IMR-90 (cell line): ENCODE measurements at regions not wholly inside any gene's neighbourhood (a gene's known extent, or its start where the extent isn't known, plus 50 kb on each side); places are given as distances from the start of the nearest gene placed in this dataset.

ENCODE experiments used
- CHD1 ChIP-seq: IDR thresholded peaks from 2 replicates; pipeline ENCODE4 v1.6.1; 2012; ENCODE audit warnings: low read depth, low read length, improper control_type of control experiment
- FOS ChIP-seq: fragments of 150-350 bp; IDR thresholded peaks from 2 replicates; pipeline ENCODE4 v1.6.1; 2016; ENCODE audit warnings: low read depth, low read length
- MXI1 ChIP-seq: IDR thresholded peaks from 2 replicates; pipeline ENCODE4 v1.6.1; 2012; ENCODE audit warnings: low read depth, mild to moderate bottlenecking, low read length, moderate library complexity, borderline replicate concordance
- POLR2A ChIP-seq: IDR thresholded peaks from 2 replicates; pipeline ENCODE4 v1.6.1; 2012; ENCODE audit warnings: mild to moderate bottlenecking, low read depth, low read length
- RAD21 ChIP-seq: IDR thresholded peaks from 2 replicates; pipeline ENCODE4 v1.6.1; 2012; ENCODE audit warnings: low read length, improper control_type of control experiment
- RCOR1 ChIP-seq: IDR thresholded peaks from 2 replicates; pipeline ENCODE4 v1.6.1; 2012; ENCODE audit warnings: mild to moderate bottlenecking, low read length, improper control_type of control experiment; ENCODE audit not compliant: insufficient replicate concordance
- RFX5 ChIP-seq: IDR thresholded peaks from 2 replicates; pipeline ENCODE4 v1.8.0; 2012; ENCODE audit warnings: low read depth, mild to moderate bottlenecking, low read length, moderate library complexity
- SMC3 ChIP-seq: fragments of 150-350 bp; IDR thresholded peaks from 2 replicates; pipeline ENCODE4 v1.6.1; 2016; ENCODE audit warnings: low read depth, mild to moderate bottlenecking, antibody characterized with exemption, low read length, moderate library complexity
- TF ChIP-seq, protein P1 (sequence below): conservative IDR thresholded peaks from 2 replicates; pipeline ENCODE4 v1.5.1; 2012; ENCODE audit warnings: mild to moderate bottlenecking, low read depth, low read length, improper control_type of control experiment
- TF ChIP-seq, protein P2 (sequence below): fragments of 150-350 bp; IDR thresholded peaks from 2 replicates; pipeline ENCODE4 v1.6.1; 2017; ENCODE audit warnings: mild to moderate bottlenecking, antibody characterized with exemption, low read length, low read depth

DNA sequence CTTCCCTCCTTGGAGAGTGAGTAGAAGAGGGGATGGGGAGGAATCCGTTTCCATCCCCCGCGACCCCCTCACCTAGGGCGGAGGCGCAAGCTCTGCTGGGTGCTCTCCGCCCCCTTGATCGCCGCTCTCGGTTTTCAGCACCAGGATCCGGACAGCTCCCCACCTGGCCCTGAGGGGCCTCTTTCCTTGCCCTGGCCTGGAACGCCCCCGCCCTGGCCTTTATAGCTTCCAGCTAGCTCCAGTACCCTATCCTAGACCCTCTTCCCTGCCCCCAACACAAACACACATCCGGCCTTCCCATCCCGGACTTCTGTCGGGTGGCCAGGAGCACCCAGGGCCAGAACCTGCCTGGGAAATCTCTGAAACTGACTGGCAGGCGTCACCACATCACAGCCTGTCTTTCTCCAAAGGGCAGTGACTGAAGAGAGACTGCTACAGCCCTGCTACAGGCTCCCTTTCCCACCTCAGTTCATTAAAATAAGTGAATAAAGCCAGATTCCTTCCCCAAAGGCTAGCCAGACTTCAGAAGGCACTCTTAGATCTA is 72.3 kb upstream of the LEP start:
- TF ChIP-seq, protein P1, sequence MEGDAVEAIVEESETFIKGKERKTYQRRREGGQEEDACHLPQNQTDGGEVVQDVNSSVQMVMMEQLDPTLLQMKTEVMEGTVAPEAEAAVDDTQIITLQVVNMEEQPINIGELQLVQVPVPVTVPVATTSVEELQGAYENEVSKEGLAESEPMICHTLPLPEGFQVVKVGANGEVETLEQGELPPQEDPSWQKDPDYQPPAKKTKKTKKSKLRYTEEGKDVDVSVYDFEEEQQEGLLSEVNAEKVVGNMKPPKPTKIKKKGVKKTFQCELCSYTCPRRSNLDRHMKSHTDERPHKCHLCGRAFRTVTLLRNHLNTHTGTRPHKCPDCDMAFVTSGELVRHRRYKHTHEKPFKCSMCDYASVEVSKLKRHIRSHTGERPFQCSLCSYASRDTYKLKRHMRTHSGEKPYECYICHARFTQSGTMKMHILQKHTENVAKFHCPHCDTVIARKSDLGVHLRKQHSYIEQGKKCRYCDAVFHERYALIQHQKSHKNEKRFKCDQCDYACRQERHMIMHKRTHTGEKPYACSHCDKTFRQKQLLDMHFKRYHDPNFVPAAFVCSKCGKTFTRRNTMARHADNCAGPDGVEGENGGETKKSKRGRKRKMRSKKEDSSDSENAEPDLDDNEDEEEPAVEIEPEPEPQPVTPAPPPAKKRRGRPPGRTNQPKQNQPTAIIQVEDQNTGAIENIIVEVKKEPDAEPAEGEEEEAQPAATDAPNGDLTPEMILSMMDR: no peak
- TF ChIP-seq SMC3 (no peak), RAD21 (no peak), POLR2A (no peak), MXI1 (no peak), RFX5 (no peak), CHD1 (no peak), RCOR1 (no peak), FOS (no peak)
- TF ChIP-seq, protein P2, sequence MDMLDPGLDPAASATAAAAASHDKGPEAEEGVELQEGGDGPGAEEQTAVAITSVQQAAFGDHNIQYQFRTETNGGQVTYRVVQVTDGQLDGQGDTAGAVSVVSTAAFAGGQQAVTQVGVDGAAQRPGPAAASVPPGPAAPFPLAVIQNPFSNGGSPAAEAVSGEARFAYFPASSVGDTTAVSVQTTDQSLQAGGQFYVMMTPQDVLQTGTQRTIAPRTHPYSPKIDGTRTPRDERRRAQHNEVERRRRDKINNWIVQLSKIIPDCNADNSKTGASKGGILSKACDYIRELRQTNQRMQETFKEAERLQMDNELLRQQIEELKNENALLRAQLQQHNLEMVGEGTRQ: no peak
